GM11168 (cell line): ENCODE measurements at regions not wholly inside any gene's neighbourhood (a gene's known extent, or its start where the extent isn't known, plus 50 kb on each side); places are given as distances from the start of the nearest gene placed in this dataset.

Source experiments
- in situ Hi-C: fragments of 300-500 bp; cut with MboI; formaldehyde crosslinking; loops from one replicate; pipeline ENCODE4 v1.12.0; 2022; ENCODE audit warnings: low sequenced_read_pairs; ENCODE audit not compliant: unreplicated experiment

GRCh38 chr2:156170929-156171328 lies 161.6 kb downstream of the NR4A2 start:
- in situ Hi-C loops = no loop called here

GRCh38 chr2:156165742-156166141 lies 166.8 kb downstream of the NR4A2 start:
- in situ Hi-C loops = no loop called here

GRCh38 chr2:156164091-156164720 lies 168.3 kb downstream of the NR4A2 start:
- in situ Hi-C loops = no loop called here

- in situ Hi-C loops = no loop called here
These were observed 173.7 kb downstream of the NR4A2 start for GRCh38 chr2:156158808-156159207.

- in situ Hi-C loops = no loop called here
These were observed 174.9 kb downstream of the NR4A2 start for GRCh38 chr2:156157670-156158069.

- in situ Hi-C loops = no loop called here
These were observed 175.9 kb downstream of the NR4A2 start for GRCh38 chr2:156156580-156156979.

GRCh38 chr2:156155319-156155718 lies 177.2 kb downstream of the NR4A2 start:
- in situ Hi-C loops = no loop called here

- in situ Hi-C loops = no loop called here
These were observed 181.2 kb downstream of the NR4A2 start for GRCh38 chr2:156151351-156151750.

- in situ Hi-C loops = no loop called here
These were observed 184.8 kb downstream of the NR4A2 start for GRCh38 chr2:156147594-156148330.

- in situ Hi-C loops = no loop called here
These were observed 186.5 kb downstream of the NR4A2 start for GRCh38 chr2:156145976-156146375.

- in situ Hi-C loops = no loop called here
These were observed 187.1 kb downstream of the NR4A2 start for GRCh38 chr2:156145469-156145868.

GRCh38 chr2:156136566-156136965 lies 196.0 kb downstream of the NR4A2 start:
- in situ Hi-C loops = no loop called here

- in situ Hi-C loops = no loop called here
These were observed 197.6 kb downstream of the NR4A2 start for GRCh38 chr2:156134887-156135286.

- in situ Hi-C loops = no loop called here
These were observed 199.6 kb downstream of the NR4A2 start for GRCh38 chr2:156132941-156133340.

- in situ Hi-C loops = no loop called here
These were observed 200.4 kb downstream of the NR4A2 start for GRCh38 chr2:156132130-156132529.

- in situ Hi-C loops = no loop called here
These were observed 203.3 kb downstream of the NR4A2 start for GRCh38 chr2:156129227-156129626.

GRCh38 chr2:156125018-156125417 lies 207.5 kb downstream of the NR4A2 start:
- in situ Hi-C loops = no loop called here

- in situ Hi-C loops = no loop called here
These were observed 208.1 kb downstream of the NR4A2 start for GRCh38 chr2:156124458-156124857.

GRCh38 chr2:156118753-156119416 lies 213.6 kb downstream of the NR4A2 start:
- in situ Hi-C loops = no loop called here

GRCh38 chr2:156116113-156116512 lies 216.4 kb downstream of the NR4A2 start:
- in situ Hi-C loops = no loop called here

- in situ Hi-C loops = no loop called here
These were observed 217.2 kb downstream of the NR4A2 start for GRCh38 chr2:156115338-156115737.
